ENCODE measurements at regions not wholly inside any gene's neighbourhood (a gene's known extent, or its start where the extent isn't known, plus 50 kb on each side); places are given as distances from the start of the nearest gene placed in this dataset.

- no peak for TF ChIP-seq SMAD1 (IDR thresholded peaks at IDR 0.05; ENCODE audit: low read depth, partially characterized antibody)
- TF ChIP-seq CTCF (IDR thresholded peaks at IDR 0.05 in 2 of 3, conservative IDR thresholded peaks at IDR 0.05 in 1 of 3; ENCODE audit: control insufficient read depth in 2 of 3, extremely low read depth in 1 of 3, insufficient read depth in 1 of 3, low read depth in 3 of 3, low read length in 3 of 3): no peak
- TF ChIP-seq TARDBP (IDR thresholded peaks at IDR 0.05; ENCODE audit: borderline replicate concordance): no peak
- no peak for TF ChIP-seq RFX5 (IDR thresholded peaks at IDR 0.05; ENCODE audit: low read depth, low read length)
- no peak for TF ChIP-seq EZH2 (IDR thresholded peaks at IDR 0.05; ENCODE audit: borderline replicate concordance, control insufficient read depth, low read depth, low read length)
- no peak for TF ChIP-seq ASH2L (IDR thresholded peaks at IDR 0.05; ENCODE audit: borderline replicate concordance, low read depth)
- TF ChIP-seq SREBF1 (IDR thresholded peaks at IDR 0.05; ENCODE audit: low read length): no peak
These were observed 280.0 kb downstream of the C12orf75 start for GRCh38 chr12:105610459-105610858.
